HG02588 (cell line): ENCODE measurements at regions not wholly inside any gene's neighbourhood (a gene's known extent, or its start where the extent isn't known, plus 50 kb on each side); places are given as distances from the start of the nearest gene placed in this dataset.
"Not testable (repeated sequence)": the region's sequence is repeated elsewhere in the genome, so short reads cannot be mapped to it uniquely, and the experiment has no call there.

Source experiments
- ATAC-seq: cut with Tn5 transposase; IDR thresholded peaks from one replicate; pipeline ENCODE4 v1.9.1; 2021; ENCODE audit warnings: mild to moderate bottlenecking, moderate library complexity; ENCODE audit not compliant: unreplicated experiment

DNA sequence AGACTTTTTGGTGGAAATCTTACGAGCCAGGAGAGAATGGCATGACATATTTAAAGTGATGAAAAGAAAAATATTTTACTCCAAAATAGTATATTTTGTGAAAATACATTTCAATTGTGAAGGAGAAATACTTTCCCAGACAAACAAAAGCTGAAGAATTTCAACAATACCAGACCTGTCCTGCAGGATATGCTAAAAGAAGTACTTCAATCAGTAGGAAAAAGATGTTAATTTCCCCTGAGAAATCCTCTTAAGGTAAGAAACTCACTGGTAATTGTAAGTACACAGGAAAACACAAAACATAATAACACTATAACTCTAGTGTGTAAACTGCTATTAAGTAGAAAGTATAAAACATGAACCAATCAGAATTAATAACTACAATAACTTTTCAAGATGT, 341.8 kb upstream of the GJE1 start:
- no peak for ATAC-seq

DNA sequence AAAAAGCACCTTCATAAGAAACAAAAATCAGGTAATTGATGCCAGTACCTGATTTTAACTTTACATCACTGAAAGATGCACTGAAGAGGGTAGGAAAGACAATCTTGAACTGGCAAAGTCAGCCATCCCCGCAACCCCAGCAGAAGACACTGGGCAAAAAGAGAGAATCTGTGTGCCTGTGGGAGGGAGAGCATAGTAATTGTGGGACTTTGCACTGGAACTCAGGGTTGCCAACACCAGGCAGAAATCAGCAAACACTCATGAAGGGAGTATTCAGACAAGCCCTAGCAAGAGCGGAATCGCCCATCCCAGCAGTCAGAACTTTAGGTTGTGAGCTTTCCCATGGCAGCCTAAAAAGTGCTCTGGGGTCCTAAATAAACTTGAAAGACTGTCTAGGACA, 344.6 kb upstream of the GJE1 start:
- no peak for ATAC-seq

- no peak for ATAC-seq
These were observed 349.1 kb upstream of the GJE1 start for GRCh38 chr6:141783585-141783984.

- ATAC-seq, result no peak
These were observed 352.4 kb upstream of the GJE1 start for GRCh38 chr6:141780296-141780695.

GRCh38 chr6:141764388-141764787, 368.3 kb upstream of the GJE1 start:
- no peak for ATAC-seq

DNA sequence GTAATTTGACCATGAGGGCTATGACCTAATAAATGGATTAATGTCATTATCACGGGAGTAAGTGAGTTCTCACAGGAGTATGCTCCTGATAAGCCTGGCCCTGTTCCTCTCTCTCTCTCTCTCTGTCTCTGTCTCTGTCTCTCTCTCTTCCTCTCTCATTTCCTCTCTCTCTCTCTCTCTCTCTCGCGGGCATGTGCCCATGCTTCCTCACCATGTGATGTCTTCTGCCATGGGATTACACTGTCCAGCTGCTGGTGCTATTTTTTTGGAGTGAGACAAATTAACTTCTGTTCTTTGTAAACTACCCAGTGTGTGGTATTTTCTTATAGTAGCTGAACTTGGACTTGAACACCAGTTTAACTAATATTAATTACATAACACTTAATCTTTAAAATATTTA, 374.3 kb upstream of the GJE1 start:
- ATAC-seq, result no peak

- ATAC-seq, result no peak
These were observed 379.5 kb upstream of the GJE1 start for GRCh38 chr6:141753180-141753579.

- ATAC-seq, result no peak
These were observed 380.0 kb upstream of the GJE1 start for GRCh38 chr6:141752677-141753076.

DNA sequence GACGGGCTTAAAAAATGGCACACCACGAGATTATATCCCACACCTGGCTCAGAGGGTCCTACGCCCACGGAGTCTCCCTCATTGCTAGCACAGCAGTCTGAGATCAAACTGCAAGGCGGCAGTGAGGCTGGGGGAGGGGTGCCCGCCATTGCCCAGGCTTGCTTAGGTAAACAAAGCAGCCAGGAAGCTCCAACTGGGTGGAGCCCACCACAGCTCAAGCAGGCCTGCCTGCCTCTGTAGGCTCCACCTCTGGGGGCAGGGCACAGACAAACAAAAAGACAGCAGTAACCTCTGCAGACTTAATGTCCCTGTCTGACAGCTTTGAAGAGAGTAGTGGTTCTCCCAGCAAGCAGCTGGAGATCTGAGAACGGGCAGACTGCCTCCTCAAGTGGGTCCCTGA, 386.4 kb upstream of the GJE1 start:
- not testable (repeated sequence) for ATAC-seq

DNA sequence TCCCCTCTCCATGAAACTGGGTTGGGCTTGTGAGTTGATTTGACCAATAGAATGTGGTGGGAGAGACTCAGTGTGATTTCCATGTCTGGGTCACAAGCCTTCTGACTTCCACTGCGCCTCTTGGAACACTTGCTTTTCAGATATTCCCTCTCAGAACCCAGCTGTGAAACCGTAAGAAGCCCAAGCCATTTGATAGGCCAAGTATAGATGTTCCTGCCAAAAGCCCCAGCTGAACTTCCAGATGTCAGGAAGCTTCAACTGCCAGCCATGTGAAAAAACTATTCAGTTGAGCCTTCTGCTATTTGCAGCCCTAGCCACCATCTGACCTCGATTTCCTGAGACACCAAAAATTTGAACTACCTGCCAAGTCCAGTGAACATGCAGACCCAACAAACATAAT, 387.8 kb upstream of the GJE1 start:
- no peak for ATAC-seq

GRCh38 chr6:141744194-141744925, 388.4 kb upstream of the GJE1 start:
- no peak for ATAC-seq

- ATAC-seq, result no peak
These were observed 396.6 kb upstream of the GJE1 start for GRCh38 chr6:141736104-141736503.

- no peak for ATAC-seq
These were observed 397.6 kb upstream of the GJE1 start for GRCh38 chr6:141735126-141735525.

DNA sequence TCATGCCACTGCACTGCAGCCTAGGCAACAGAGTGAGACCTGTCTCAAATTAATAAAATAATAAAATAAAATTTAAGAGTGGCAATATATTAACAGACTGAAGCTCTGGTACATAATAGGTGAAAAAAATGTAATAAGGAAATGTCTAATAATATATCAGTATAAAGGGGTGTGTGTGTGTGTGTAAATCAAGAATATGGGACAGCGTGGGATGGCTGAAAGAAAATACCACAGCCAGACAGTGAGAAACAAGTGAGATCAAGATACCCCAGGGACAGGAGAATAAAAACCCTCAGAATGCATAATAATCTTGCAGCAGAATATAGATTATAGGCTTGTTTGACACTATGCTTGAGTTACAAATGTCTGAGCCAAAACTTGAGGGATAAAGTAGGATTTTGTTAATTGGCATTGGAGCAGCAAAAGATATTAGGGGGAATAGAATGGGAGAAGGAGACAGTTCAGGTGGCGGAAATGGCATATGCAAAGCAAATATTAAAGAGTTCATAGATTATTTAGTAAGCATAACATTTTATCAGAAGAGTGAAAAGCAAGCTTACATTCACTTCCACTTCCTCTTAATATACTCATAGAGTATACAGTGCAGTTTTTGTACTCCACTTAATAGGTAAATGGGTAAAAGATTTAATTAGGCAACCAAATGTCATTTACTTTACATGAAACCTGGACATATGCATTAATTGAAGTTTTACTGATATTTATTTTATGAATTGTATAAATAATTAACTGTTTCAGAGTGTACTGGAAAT, 398.5 kb upstream of the GJE1 start:
- ATAC-seq, result no peak

DNA sequence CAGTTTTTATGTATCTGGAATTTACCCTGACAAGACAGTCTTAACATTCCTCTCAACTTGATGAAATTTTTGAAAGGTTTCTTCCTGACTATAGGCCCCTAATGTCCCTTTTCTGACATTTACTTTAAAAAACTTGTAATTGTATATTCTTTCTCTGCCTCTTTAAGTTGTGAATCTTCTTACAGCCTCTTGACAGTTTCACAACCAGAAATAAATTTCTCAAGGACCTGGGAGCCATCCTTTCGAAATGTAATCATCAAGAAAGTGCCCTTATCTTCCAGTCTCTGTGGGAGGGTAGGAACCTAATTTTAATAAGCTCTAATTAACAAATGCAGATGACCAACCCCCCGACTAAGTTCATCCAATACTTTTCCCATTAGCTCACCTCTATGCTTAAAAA, 403.6 kb upstream of the GJE1 start:
- ATAC-seq, result no peak

- ATAC-seq, result no peak
These were observed 404.4 kb upstream of the GJE1 start for GRCh38 chr6:141728330-141728729.

DNA sequence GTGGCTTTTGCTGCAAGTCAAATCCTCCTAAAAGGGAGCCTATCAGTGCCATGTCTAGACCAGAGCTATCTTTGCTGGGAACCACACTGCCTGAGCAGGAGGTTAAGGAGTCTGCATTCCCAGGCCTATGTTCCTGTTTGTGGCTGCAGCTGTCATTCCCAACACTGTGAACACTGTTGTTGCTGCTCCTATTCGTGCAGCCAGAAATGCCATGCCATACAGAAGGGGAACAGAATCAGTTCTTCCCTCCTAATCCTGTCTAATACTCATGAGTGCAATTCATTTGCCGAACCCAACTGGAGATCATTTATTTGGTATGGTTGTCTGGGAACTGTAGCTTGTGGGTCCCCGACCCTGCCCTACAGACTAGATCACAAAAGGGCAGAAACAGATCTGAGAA, 406.5 kb upstream of the GJE1 start:
- no peak for ATAC-seq

GRCh38 chr6:141724731-141725130, 408.0 kb upstream of the GJE1 start:
- ATAC-seq, result no peak

- no peak for ATAC-seq
These were observed 413.2 kb upstream of the GJE1 start for GRCh38 chr6:141719476-141719875.

DNA sequence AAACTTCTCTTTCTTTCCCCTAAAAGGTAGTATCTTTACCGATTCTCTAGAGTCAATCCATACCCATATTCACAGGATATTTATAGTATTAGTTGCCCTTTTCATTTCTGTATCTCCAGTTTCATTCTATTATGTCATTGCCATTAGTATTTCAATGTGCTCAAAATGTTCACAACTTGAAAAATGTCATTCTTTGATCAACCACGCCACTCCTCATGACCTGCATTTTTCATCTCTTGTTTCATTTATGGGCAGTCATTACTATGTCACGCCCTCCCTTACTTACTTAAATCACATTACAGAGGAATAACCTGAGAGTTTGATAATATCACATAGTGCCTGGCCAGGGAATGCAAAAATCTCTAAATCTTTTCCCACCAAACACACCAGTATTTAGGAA, 427.3 kb upstream of the GJE1 start:
- no peak for ATAC-seq

- ATAC-seq, result no peak
These were observed 428.6 kb upstream of the GJE1 start for GRCh38 chr6:141704151-141704550.

DNA sequence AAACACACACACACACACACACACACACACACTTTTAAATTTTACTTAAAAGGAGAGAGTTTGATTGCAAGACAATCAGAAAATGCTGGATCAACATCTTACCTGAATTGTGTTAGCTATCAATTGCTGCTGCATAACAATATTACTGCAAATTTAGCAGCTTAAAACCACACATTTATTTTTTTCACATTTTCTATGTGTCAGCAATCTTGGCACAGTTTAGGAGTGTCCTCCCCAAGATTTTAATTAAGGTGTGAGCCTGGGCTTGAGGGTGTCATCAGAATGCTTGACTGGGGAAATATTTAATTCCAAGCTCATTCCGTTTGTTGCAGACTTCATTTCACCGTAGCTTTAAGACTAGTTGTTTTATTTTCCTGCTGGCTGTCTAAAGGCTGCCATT, 431.0 kb upstream of the GJE1 start:
- no peak for ATAC-seq

- ATAC-seq, result no peak
These were observed 431.9 kb upstream of the GJE1 start for GRCh38 chr6:141700819-141701218.
